H1 (cell line): ENCODE measurements at regions not wholly inside any gene's neighbourhood (a gene's known extent, or its start where the extent isn't known, plus 50 kb on each side); places are given as distances from the start of the nearest gene placed in this dataset.

ENCODE experiments used
- CTCF ChIA-PET: fragments of 300-600 bp; sonication (Branson Sonifier 250); formaldehyde crosslinking; loops from one replicate; lab custom pipeline; 2021; ENCODE audit not compliant: partially characterized antibody; lab: Charles Lee
- POLR2A ChIA-PET: fragments of 300-600 bp; sonication (Branson Sonifier 250); formaldehyde crosslinking; loops from one replicate; lab custom pipeline; 2021; ENCODE audit warnings: inconsistent platforms; ENCODE audit not compliant: partially characterized antibody; lab: Charles Lee
- DNase-seq, 2 experiments: peaks; one replicate each; pipeline versions ENCODE4 v3.0.0 to v3.0.0-alpha.2; 2010 to 2022; ENCODE audit warnings: low spot score in 2 of 2, low read depth in 1 of 2, mixed read lengths in 1 of 2
- FAIRE-seq: peaks from 2 replicates; lab custom pipeline; 2011; peaks lifted over from hg19 to GRCh38; lab: Jason Lieb, UNC
- H2AFZ ChIP-seq: 2 replicates; pipeline ENCODE4 v1.8.1; 2012; ENCODE audit warnings: low read length, inconsistent platforms
- H2AK5ac ChIP-seq: 2 replicates; pipeline ENCODE4 v1.6.1; 2013; ENCODE audit warnings: low read depth, low read length
- H2BK120ac ChIP-seq: replicated peaks from 2 replicates; pipeline ENCODE3; 2013; ENCODE audit warnings: low read depth, low read length, inconsistent platforms
- H2BK12ac ChIP-seq: 2 replicates; pipeline ENCODE4 v1.6.1; 2013; ENCODE audit warnings: low read depth, low read length
- H2BK15ac ChIP-seq: 2 replicates; pipeline ENCODE4 v1.6.1; 2013; ENCODE audit warnings: low read length
- H2BK20ac ChIP-seq: 2 replicates; pipeline ENCODE4 v1.6.1; 2013; ENCODE audit warnings: low read length
- H2BK5ac ChIP-seq: 2 replicates; pipeline ENCODE4 v1.6.1; 2013; ENCODE audit warnings: low read depth, low read length
- H3K14ac ChIP-seq: 2 replicates; pipeline ENCODE4 v1.6.1; 2013; ENCODE audit warnings: inconsistent platforms; ENCODE audit not compliant: insufficient read length
- H3K18ac ChIP-seq: 2 replicates; pipeline ENCODE4 v1.6.1; 2013; ENCODE audit warnings: low read length; ENCODE audit errors: extremely low read depth
- H3K23ac ChIP-seq: 2 replicates; pipeline ENCODE4 v1.6.1; 2013; ENCODE audit warnings: inconsistent platforms; ENCODE audit not compliant: insufficient read length
- H3K23me2 ChIP-seq: 2 replicates; pipeline ENCODE4 v1.6.1; 2013; ENCODE audit warnings: low read depth, low read length
- H3K27ac ChIP-seq: 2 replicates; pipeline ENCODE4 v1.6.1; 2011; ENCODE audit warnings: low read depth, low read length, inconsistent platforms
- H3K27me3 ChIP-seq, 4 experiments: replicated peaks in 1 of 4; 1 replicate in 1 of 4; 2 replicates in 3 of 4; pipeline versions ENCODE4 v1.6.1 to v1.8.1; 2011 to 2013; ENCODE audit warnings: low read length in 3 of 4, mild to moderate bottlenecking in 3 of 4, inconsistent platforms in 2 of 4, mixed read lengths in 2 of 4, moderate library complexity in 1 of 4; ENCODE audit not compliant: control insufficient read depth in 3 of 4, insufficient read depth in 3 of 4; ENCODE audit errors: extremely low read depth in 1 of 4
- H3K36me3 ChIP-seq, 4 experiments: 2 replicates each; pipeline versions ENCODE4 v1.6.1 to v1.8.1; 2011 to 2013; ENCODE audit warnings: mild to moderate bottlenecking in 4 of 4, low read length in 3 of 4, moderate library complexity in 2 of 4, control low read depth in 1 of 4, inconsistent platforms in 1 of 4; ENCODE audit not compliant: insufficient read depth in 4 of 4, control insufficient read depth in 2 of 4
- H3K4ac ChIP-seq: replicated peaks from 2 replicates; pipeline ENCODE3; 2013; ENCODE audit warnings: low read length, low read depth, mixed read lengths, inconsistent platforms; ENCODE audit not compliant: insufficient read length
- H3K4me1 ChIP-seq, 4 experiments: replicated peaks in 1 of 4; 1 replicate in 1 of 4; 2 replicates in 3 of 4; pipeline versions ENCODE4 v1.6.1 to v1.8.1; 2011 to 2013; ENCODE audit warnings: low read length in 3 of 4, inconsistent platforms in 2 of 4, mixed read lengths in 1 of 4; ENCODE audit not compliant: insufficient read depth in 4 of 4, control insufficient read depth in 3 of 4
- H3K4me2 ChIP-seq, 2 experiments: 2 replicates each; pipeline versions ENCODE4 v1.6.1 to v1.8.1; 2011 to 2013; ENCODE audit warnings: low read depth in 2 of 2, low read length in 2 of 2, control low read depth in 1 of 2, inconsistent platforms in 1 of 2, mild to moderate bottlenecking in 1 of 2; ENCODE audit not compliant: insufficient read depth in 1 of 2
- H3K4me3 ChIP-seq, 4 experiments: fragments of 200-600, 300-600 bp in 1 of 4; sonication (generic), shearing (Covaris generic), sonication (Bioruptor Twin) in 1 of 4; 2 replicates each; pipeline versions ENCODE4 v1.5.1 to v1.8.1; 2011 to 2016; ENCODE audit warnings: low read length in 4 of 4, low read depth in 3 of 4, control low read depth in 2 of 4, inconsistent platforms in 2 of 4, mild to moderate bottlenecking in 2 of 4, mixed read lengths in 1 of 4, moderate library complexity in 1 of 4; ENCODE audit not compliant: insufficient read depth in 2 of 4; ENCODE audit errors: extremely low read depth in 1 of 4
- H3K56ac ChIP-seq: replicated peaks from 2 replicates; pipeline ENCODE3; 2013; ENCODE audit warnings: low read depth, mild to moderate bottlenecking, mixed read lengths, low read length, inconsistent platforms; ENCODE audit not compliant: insufficient read length
- H3K79me1 ChIP-seq: 2 replicates; pipeline ENCODE4 v1.6.1; 2013; ENCODE audit warnings: low read depth, low read length, control low read depth
- H3K79me2 ChIP-seq, 2 experiments: 2 replicates each; pipeline versions ENCODE4 v1.6.1 to v1.8.1; 2012 to 2013; ENCODE audit warnings: low read length in 2 of 2, mild to moderate bottlenecking in 2 of 2, inconsistent platforms in 1 of 2; ENCODE audit not compliant: insufficient read depth in 2 of 2, control insufficient read depth in 1 of 2
- H3K9ac ChIP-seq, 4 experiments: replicated peaks in 1 of 4; 1 replicate in 1 of 4; 2 replicates in 3 of 4; pipeline versions ENCODE4 v1.6.1 to v1.8.1; 2011 to 2013; ENCODE audit warnings: low read depth in 3 of 4, low read length in 3 of 4, control low read depth in 2 of 4, mild to moderate bottlenecking in 2 of 4, moderate library complexity in 2 of 4, inconsistent platforms in 1 of 4; ENCODE audit errors: extremely low read depth in 1 of 4
- H3K9me3 ChIP-seq, 2 experiments: 2 replicates each; pipeline versions ENCODE4 v1.6.1 to v1.8.1; 2012 to 2013; ENCODE audit warnings: mild to moderate bottlenecking in 2 of 2, moderate library complexity in 2 of 2, control low read depth in 1 of 2, inconsistent platforms in 1 of 2, low read depth in 1 of 2, low read length in 1 of 2, mixed read lengths in 1 of 2; ENCODE audit not compliant: insufficient read depth in 2 of 2
- H4K20me1 ChIP-seq, 2 experiments: replicated peaks in 1 of 2; 2 replicates each; pipeline versions ENCODE3 to v1.8.1; 2011 to 2013; ENCODE audit warnings: inconsistent platforms in 2 of 2, low read length in 2 of 2, mild to moderate bottlenecking in 1 of 2; ENCODE audit not compliant: insufficient read depth in 2 of 2, control insufficient read depth in 1 of 2
- H4K5ac ChIP-seq: 2 replicates; pipeline ENCODE4 v1.6.1; 2013; ENCODE audit warnings: low read length, low read depth, mixed read lengths, inconsistent platforms; ENCODE audit not compliant: insufficient read length
- H4K8ac ChIP-seq: 2 replicates; pipeline ENCODE4 v1.8.0; 2013; ENCODE audit warnings: mild to moderate bottlenecking, moderate library complexity, low read length, inconsistent platforms; ENCODE audit not compliant: insufficient read depth; ENCODE audit errors: extremely low read depth
- H4K91ac ChIP-seq: replicated peaks from 2 replicates; pipeline ENCODE3; 2013; ENCODE audit warnings: low read length, mixed read lengths, inconsistent platforms; ENCODE audit not compliant: insufficient read length
- ASH2L ChIP-seq: fragments of 200-600, 300-600 bp; sonication (generic); IDR thresholded peaks from one replicate; pipeline ENCODE4 v1.7.1; 2017; ENCODE audit warnings: low read length
- NANOG ChIP-seq: IDR thresholded peaks from 2 replicates; pipeline ENCODE4 v1.6.1; 2011; ENCODE audit warnings: low read length, low read depth, mild to moderate bottlenecking, inconsistent platforms; ENCODE audit not compliant: insufficient read depth, poor library complexity, severe bottlenecking
- RNF2 ChIP-seq: fragments of 200-900, 300-1000 bp; sonication (generic); IDR thresholded peaks from 2 replicates; pipeline ENCODE4 v1.7.1; 2016; ENCODE audit warnings: borderline replicate concordance, low read depth, mild to moderate bottlenecking, antibody characterized with exemption, low read length; ENCODE audit not compliant: poor library complexity, severe bottlenecking; ENCODE audit errors: missing control alignments
- SIRT6 ChIP-seq: IDR thresholded peaks from one replicate; pipeline ENCODE4 v1.7.1; 2012; ENCODE audit warnings: low read length, inconsistent platforms
- SIX5 ChIP-seq: IDR thresholded peaks from 2 replicates; pipeline ENCODE4 v1.6.1; 2011; ENCODE audit warnings: mild to moderate bottlenecking, low read depth, low read length
- ZNF274 ChIP-seq: IDR thresholded peaks from 2 replicates; pipeline ENCODE4 v1.7.0; 2012; ENCODE audit warnings: low read length, borderline replicate concordance; ENCODE audit errors: extremely low read depth
- WGBS, 2 experiments: shearing (Covaris generic) in 1 of 2; methylation state at CpG; one replicate each; pipeline versions ENCODE4 v1.1.6 to v1.1.7; 2013 to 2015; ENCODE audit warnings: low lambda C conversion rate in 2 of 2, mixed read lengths in 2 of 2, inconsistent platforms in 1 of 2, low coverage in 1 of 2, missing lambda C conversion rate in 1 of 2; ENCODE audit not compliant: insufficient replicate concordance in 2 of 2, insufficient coverage in 1 of 2, insufficient read length in 1 of 2; ENCODE audit errors: extremely low coverage in 1 of 2, missing lambda C conversion rate in 1 of 2; 5-methylcytosine and 5-hydroxymethylcytosine counted together

DNA sequence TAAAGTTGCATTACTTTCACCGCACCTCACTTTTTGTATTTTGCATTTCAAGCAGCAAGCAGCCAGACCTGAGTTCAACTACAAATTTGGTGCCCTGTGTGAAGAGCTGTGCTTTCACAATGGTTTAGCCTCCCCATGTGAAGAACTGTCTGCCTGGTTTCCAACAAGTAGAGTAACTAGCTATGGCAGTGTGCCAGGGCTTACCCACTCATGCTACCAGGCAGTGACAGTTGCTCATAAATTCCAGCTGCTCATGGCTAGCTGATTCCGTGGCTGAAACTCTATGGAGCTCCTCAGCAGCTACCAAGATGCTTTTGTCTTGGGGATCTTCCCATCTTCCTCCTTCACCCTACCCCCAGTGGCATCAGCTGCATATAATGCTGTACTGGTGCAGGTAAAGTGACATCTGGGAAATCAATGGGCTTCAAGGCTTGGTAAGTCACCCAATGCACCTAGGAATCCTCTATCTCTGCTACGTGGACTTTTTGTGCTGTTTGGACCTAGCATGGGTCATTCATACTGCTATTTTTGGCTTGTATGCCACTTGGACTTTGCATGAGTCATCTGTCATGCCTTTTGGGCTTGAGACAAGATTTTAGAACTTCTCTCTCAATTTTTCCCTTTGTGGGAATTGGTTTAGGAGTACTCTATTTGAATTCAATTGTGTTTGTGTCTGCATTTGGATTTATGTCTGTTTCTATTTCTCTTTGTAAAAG is 176.5 kb upstream of the GJE1 start:
- H3K56ac ChIP-seq, result no peak overlapping the region
- H3K9ac ChIP-seq, result no peak overlapping the region; a peak in 1 of 7 replicates
- H2BK15ac ChIP-seq, result no peak overlapping the region
- no peak overlapping the region for H3K4me3 ChIP-seq
- no peak overlapping the region for H3K18ac ChIP-seq
- H3K9me3 ChIP-seq, result peaks cover 15 to 18% of the 10 kb centered on the region in 2 experiments; a peak in 3 of 4 replicates
- no peak overlapping the region for H2AK5ac ChIP-seq
- ChIA-PET POLR2A (no interaction called here), CTCF (interaction anchor here (1.7 kb wide), 1 partner anchor 13 kb away, joined by 6 read pairs; no protein-coding TSS in a partner anchor)
- no peak overlapping the region for H2BK20ac ChIP-seq
- H3K79me1 ChIP-seq, result no peaks in the 10 kb centered on the region
- H3K14ac ChIP-seq, result no peak overlapping the region
- H4K20me1 ChIP-seq, result no peaks in the 10 kb centered on the region
- H4K8ac ChIP-seq, result no peak overlapping the region
- H2BK120ac ChIP-seq, result no peak overlapping the region
- no peak overlapping the region for H4K5ac ChIP-seq
- no peak overlapping the region for H2BK12ac ChIP-seq
- H4K91ac ChIP-seq, result peak overlapping the region; percentile 11
- 92% methylated on average over 3 of the region's 3 CpGs; no CpG with 5 or more reads in 1 of the 2 experiments for WGBS, 2 experiments
- peaks cover 0 to 9% (median 6%) of the 10 kb centered on the region in 4 experiments; a peak in 2 of 7 replicates for H3K4me1 ChIP-seq
- H3K27me3 ChIP-seq, result no peaks in the 10 kb centered on the region
- H3K36me3 ChIP-seq, result peaks cover 0 to 9% (median 0%) of the 10 kb centered on the region in 4 experiments; a peak in 2 of 8 replicates
- no peak overlapping the region for H3K4me2 ChIP-seq
- FAIRE-seq (no peak), DNase-seq (no peak)
- no peak overlapping the region for H3K23ac ChIP-seq
- no peak overlapping the region for H2AFZ ChIP-seq
- no peaks in the 10 kb centered on the region for H3K23me2 ChIP-seq
- no peak overlapping the region for H3K4ac ChIP-seq
- no peaks in the 10 kb centered on the region for H3K79me2 ChIP-seq
- H3K27ac ChIP-seq, result no peak overlapping the region
- H2BK5ac ChIP-seq, result no peak overlapping the region
- no peak for TF ChIP-seq RNF2
- no peak for TF ChIP-seq SIX5
- TF ChIP-seq NANOG, result no peak
- no peak for TF ChIP-seq ZNF274
- no peak for TF ChIP-seq ASH2L
- no peak for TF ChIP-seq SIRT6
